Hematopoietic multipotent progenitor cell treated with erythropoietin and hydrocortisone succinate and interleukin-3 and kit ligand, for 4 days (in vitro differentiated cells): ENCODE measurements at regions not wholly inside any gene's neighbourhood (a gene's known extent, or its start where the extent isn't known, plus 50 kb on each side); places are given as distances from the start of the nearest gene placed in this dataset.
A peak's percentile ranks its signal among the peaks of the same experiment; 100 is the strongest.
"Not testable (repeated sequence)": the region's sequence is repeated elsewhere in the genome, so short reads cannot be mapped to it uniquely, and the experiment has no call there.

Experiments
- DNase-seq: peaks from one replicate; pipeline ENCODE4 v3.0.0-alpha.2; 2015

- not testable (repeated sequence) for DNase-seq
Observed at GRCh38 chr3:154810017-154810416, 270.1 kb upstream of the MME start.

DNA sequence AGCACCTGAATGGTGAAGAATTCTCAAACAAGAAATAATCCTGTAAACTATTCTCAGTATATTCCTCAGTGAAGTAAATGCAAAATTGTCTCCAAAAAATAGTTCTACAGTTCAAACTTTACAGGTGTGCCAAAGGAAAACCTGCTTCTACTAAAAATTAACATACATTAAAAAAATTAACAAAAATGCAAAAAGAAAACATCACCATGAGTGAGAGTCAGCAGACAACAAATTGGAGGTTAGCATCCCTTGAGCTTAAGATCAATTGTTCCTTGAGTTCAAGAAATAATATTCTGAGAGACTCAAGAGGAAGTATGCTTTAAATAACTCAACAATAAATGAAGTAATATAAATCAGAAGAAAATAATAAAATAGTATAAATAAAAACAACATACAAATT is 278.4 kb upstream of the MME start:
- no peak for DNase-seq

DNA sequence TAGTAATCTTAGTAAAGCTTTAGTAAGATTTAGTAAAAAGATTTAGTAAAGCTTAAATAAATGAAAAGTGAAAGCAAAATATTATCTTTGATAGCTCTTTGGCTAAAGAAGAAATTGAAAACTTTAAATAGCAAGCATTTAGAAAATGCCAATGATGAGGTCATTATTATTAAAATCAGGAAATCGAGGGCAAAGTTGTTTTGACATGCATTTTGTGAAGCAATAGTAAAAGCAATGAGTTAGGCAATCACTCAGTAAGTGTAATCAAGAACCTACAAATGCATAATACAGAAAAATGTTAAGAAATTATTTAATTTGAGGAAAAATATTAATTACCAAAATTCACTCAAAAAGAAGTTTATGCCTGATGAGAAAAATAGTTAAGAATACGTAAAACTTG is 280.3 kb upstream of the MME start:
- peak; percentile 25 for DNase-seq

DNA sequence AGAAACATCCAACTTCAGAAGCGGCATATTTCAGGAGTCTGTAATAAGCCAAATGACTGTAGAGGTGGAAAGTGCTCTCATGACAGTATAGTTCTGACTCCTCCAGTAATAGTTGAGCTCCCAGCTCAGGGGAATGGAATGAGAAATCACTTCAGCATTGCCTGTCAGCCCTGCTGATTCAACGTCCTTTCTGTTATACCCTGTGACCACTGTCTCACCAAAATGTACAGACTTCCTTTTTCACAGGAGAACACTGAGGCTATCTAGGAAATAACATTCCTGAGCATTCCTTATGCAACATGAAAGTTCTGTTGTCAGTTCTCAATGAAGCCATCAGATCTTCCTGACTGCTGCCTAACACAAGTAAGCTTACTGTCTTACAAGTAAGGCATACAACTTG is 284.5 kb upstream of the MME start:
- no peak for DNase-seq

GRCh38 chr3:154794814-154795445 is 285.2 kb upstream of the MME start:
- DNase-seq = peak; percentile 41

DNA sequence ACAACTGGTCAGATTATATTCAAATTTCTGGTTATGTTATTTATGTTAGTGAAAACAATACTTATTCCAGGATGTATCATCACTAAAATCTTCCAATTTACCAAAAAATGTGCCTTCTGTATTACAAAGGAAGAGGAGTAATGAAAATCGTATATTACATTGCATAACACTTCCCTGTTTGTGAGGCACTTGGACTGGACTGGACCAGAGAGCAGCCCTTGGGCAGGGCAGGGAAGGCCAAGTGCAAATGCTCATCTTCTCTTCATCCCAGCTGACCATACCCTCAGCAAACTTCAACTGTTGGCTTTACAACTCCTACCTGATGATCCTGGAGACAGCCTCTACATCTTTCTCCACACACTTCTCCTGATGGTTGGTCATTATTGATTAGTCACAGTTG is 285.7 kb upstream of the MME start:
- DNase-seq = no peak

DNA sequence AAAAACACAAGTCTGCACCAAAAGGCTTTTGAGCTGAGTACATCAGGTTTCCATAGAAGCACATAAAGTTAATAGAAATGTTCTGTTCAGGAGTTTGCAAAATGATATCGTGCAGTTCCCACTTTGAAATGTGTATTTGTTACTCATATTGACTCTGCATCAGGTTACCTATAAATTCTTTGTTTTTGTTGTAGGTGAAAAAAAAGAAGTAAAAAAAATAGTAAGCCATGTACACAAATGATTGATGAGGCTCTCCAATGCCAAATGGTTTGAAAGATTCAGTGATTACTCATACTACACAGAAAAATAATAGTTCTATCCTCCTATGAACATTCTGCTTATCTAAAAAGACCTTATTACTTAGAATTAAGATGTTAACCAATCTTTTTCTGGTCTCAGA is 287.3 kb upstream of the MME start:
- DNase-seq = no peak

DNA sequence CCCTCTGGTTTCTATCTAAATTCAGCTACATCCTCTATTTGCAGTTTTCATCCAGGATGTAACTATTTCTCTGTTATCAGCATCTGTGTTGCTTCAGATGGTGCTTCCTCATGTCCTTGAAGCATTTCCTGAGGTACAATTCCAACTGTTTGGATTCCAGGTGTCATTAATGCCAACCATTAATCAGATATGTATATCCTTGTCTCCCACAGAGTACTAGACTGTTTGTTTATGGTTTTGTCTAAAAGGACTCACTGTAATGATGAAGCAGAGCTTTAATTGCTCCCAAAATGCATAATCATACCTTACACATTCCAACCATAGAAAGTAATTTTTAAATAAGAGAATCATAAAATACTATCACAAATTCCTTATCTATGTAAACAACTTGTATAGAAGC is 288.5 kb upstream of the MME start:
- no peak for DNase-seq

DNA sequence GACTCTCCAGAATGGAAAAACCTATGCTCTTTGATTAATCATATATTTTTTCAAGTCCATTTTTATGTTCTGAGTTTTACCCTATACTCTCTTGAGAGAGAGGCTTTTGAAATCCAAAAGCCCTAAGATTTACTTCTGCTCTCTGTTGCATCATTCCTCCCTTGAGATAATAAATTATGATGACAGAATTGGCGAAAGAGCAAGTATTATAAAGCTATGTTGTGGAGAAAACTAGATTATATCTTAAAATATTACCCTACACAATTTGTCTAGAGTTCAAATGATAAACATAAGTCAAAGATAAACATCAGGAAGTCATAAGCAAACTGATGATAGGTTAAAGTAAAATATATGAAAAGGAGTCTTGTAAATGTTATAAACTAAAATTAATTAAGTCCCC is 293.4 kb upstream of the MME start:
- DNase-seq = peak; percentile 70

GRCh38 chr3:154783521-154783931 is 296.6 kb upstream of the MME start:
- peak; percentile 69 for DNase-seq

DNA sequence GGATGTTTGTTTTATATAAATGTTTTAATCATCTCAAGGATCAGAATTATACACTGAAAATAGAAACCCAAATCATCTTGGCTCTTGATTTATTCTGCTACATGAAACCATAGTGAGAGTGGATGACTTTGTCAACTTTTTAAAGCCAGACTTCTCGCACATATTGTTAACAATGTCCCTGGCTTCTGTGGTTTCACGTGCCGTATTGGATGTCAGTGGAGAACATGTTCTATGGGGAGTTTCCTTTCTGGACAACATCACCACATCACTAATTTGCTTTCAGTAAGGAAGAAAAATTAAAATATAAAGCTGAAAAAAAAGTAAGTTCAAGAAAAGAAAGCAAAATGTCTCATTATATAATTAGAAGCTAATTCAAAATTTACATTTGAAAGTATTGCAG is 297.1 kb upstream of the MME start:
- DNase-seq = no peak

DNA sequence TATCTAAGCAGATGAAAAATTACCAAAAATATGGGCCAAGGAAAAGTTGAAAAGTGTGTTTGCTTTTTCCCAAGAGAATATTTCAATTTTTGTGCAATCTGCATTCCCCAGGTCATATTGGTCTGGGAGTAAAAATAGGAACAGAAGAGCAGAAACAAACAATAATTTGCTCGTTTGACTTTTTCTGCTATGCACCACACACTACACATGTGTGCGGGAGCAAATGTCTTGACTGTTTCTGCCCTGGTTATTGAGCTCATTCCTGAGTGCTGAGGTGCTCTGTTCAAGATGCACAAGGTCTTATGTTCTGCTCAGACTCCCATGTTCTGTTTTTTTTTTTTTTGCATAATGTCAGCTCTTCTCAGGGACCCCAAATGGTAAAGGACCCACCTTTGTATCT is 298.0 kb upstream of the MME start:
- no peak for DNase-seq

DNA sequence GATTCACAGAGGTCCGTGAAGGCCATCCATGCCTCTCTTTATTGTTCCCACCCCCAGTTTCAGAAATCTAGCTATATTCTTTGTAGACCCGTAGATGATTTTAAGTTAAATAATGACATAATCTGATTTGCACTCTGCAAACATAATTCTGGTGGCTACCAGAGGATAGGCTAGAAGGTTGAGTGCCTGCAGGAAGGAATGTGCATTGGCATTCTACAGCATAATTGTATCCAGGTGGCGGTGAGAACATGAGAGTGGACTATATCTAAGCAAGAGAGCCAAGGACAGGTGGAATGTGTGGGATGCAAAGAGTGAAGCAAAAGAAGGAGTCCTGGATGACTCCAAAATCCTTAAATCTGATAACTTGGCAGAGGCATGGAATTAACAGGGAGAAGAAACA is 298.5 kb upstream of the MME start:
- no peak for DNase-seq

- no peak for DNase-seq
Observed at GRCh38 chr3:154780263-154780662, 299.9 kb upstream of the MME start.

DNA sequence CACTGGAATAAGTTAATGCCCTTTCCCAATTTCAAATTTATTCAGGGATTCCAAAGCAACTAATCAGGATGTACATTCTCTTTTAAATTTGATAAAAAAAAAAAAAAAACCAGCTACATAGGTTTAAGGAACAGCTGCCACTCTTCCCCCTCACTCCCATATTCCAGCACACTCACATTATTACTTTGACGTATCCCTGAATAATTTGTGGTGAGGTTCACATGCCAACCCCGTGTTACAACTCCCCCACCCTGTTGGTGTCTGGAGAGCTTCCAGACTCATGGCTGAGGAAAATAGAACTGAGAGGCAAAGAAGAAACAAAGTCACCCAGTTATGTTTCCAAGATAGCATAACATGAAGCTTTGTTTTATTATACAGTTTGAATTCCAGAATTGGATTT is 300.5 kb upstream of the MME start:
- DNase-seq = no peak

DNA sequence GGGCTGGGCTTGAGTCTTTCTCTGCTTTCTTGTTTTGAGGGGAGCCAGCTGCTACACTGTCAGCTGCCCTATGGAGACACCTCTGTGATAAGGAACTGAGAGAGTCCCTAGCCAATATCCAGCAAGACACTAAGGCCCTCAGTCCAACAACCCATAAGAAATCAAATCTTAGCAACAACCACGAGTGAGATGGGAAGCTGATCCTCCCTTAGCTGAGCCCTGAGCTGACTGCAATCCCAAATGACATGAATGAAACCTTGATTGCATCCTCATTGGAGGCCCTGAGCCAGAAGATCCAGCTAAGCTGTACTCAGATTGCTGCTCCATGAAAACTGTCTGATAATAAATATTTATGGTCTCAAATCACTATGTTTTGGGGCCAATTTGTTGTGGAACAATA is 302.1 kb upstream of the MME start:
- no peak for DNase-seq

- DNase-seq = no peak
Observed at GRCh38 chr3:154776549-154777225, 303.4 kb upstream of the MME start.

DNA sequence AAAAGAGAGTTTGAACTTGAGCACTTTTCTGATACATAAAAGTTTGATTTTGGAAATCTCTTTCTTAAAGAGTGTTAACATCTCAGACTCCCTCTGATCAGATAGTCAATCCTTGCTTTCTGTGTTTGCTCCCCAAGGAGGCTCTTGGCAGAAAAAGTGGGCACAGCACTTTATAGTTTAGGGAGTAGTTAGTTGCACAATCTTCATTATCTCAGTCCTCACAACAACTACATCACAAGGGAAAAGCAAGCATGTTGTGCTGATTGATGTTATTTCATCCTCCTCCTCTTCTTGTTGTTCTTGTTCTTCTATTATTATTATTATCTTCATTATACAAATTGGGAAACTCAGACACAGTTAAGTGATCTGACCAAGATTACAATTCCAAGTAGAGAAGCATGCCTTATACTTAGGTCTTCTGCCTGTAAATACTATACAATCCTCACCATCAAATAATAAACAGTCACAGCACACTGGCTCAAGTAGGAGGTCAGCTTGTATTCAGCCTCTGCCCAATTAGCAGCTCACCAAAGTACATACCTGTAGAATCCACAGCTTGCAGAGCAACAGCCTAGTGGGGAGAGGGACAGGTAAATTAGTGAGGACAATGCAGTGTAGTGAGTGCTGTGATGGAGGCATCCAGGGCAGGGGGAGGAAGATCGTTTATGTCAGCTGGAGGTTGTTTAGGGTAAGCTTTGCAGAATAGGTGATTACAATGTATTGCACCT is 304.1 kb upstream of the MME start:
- DNase-seq = no peak

DNA sequence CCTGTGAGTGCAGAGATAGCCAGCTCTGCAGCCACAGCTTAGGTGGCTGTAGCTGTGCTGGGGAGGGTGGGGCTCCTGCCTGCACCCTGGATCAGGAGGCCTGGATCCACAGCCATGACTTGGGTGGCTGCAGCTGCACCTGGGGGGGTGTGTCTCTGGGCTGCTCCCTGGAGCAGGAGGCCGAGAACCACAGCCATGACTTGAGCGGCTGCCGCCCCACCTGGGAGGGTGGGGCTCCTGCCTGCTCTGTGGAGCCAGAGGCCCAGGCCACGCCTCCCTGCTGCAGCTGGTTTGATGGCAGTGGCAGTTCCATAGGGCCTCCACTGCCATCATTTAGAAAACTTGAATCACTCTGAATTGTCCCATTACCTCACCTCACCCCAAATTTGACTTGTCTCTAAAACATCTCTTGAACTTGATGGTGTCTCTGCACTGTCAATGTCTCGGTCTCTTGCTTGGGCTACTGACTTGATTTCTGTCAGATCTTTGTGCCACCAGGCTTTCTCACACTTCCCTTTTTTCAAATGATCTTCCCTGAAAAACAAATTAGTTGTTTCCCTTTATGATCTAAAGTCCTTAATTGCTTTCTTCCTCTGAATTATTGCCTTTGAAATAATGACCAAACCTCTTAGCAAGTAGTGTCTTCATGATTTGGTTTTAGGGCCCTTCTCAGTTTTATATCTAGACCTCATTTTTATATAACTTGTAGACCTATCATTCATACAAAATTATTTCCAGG is 313.2 kb upstream of the MME start:
- DNase-seq = no peak

GRCh38 chr3:154764856-154765640 is 315.1 kb upstream of the MME start:
- DNase-seq = no peak

- DNase-seq = no peak
Observed at GRCh38 chr3:154762486-154762885, 317.6 kb upstream of the MME start.

DNA sequence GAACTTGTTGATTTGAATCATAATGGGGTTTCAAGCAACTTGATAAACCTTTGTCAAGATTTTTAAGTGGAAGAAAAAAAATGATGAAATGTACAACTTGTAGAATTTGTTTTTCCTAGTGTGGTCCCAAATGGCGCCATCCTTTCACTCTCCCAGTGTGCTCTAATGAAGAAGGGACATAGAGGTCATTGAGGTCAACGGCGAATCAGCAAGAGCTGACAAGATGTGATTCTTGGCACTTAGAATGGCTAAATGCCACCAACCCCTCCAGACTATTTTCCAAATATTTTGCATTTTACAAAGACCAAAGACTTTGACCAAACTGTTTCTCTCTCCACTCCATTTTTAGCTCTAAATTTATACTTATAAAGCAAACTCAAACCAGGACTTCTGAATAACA is 320.2 kb upstream of the MME start:
- no peak for DNase-seq
